Mucosa of gallbladder (tissue), 1 donor: ENCODE measurements at regions not wholly inside any gene's neighbourhood (a gene's known extent, or its start where the extent isn't known, plus 50 kb on each side); places are given as distances from the start of the nearest gene placed in this dataset.
"Not testable (repeated sequence)": the region's sequence is repeated elsewhere in the genome, so short reads cannot be mapped to it uniquely, and the experiment has no call there.

Experiments used
- DNase-seq: peaks from one replicate; pipeline ENCODE4 v3.0.0-alpha.2; 2020; ENCODE audit warnings: low spot score
- donor health status: DM: no; HTN: no; CAD: no.

GRCh38 chr5:5751498-5751897 lies 329.0 kb downstream of the ICE1 start:
- no peak for DNase-seq

GRCh38 chr5:5741418-5741817 lies 318.9 kb downstream of the ICE1 start:
- no peak for DNase-seq

GRCh38 chr5:5739490-5739945 lies 317.0 kb downstream of the ICE1 start:
- DNase-seq = no peak

GRCh38 chr5:5738797-5739489 lies 316.5 kb downstream of the ICE1 start:
- no peak for DNase-seq

GRCh38 chr5:5736007-5736406 lies 313.5 kb downstream of the ICE1 start:
- no peak for DNase-seq

GRCh38 chr5:5733058-5733457 lies 310.6 kb downstream of the ICE1 start:
- DNase-seq = not testable (repeated sequence)

- DNase-seq = no peak
These were observed 303.9 kb downstream of the ICE1 start for GRCh38 chr5:5726401-5726800.

- DNase-seq = no peak
These were observed 299.4 kb downstream of the ICE1 start for GRCh38 chr5:5721881-5722280.

- DNase-seq = no peak
These were observed 296.8 kb downstream of the ICE1 start for GRCh38 chr5:5719292-5719691.

GRCh38 chr5:5716665-5717064 lies 294.2 kb downstream of the ICE1 start:
- DNase-seq = no peak

GRCh38 chr5:5711592-5711991 lies 289.1 kb downstream of the ICE1 start:
- DNase-seq = no peak

GRCh38 chr5:5711112-5711511 lies 288.6 kb downstream of the ICE1 start:
- DNase-seq = no peak

- no peak for DNase-seq
These were observed 288.0 kb downstream of the ICE1 start for GRCh38 chr5:5710471-5710870.

GRCh38 chr5:5708367-5708919 lies 286.0 kb downstream of the ICE1 start:
- no peak for DNase-seq

- DNase-seq = no peak
These were observed 282.5 kb downstream of the ICE1 start for GRCh38 chr5:5705010-5705409.

- no peak for DNase-seq
These were observed 281.9 kb downstream of the ICE1 start for GRCh38 chr5:5704352-5704751.

GRCh38 chr5:5702934-5703333 lies 280.5 kb downstream of the ICE1 start:
- DNase-seq = no peak

GRCh38 chr5:5700549-5700948 lies 278.1 kb downstream of the ICE1 start:
- DNase-seq = no peak

GRCh38 chr5:5699062-5699461 lies 276.6 kb downstream of the ICE1 start:
- DNase-seq = no peak

- no peak for DNase-seq
These were observed 272.8 kb downstream of the ICE1 start for GRCh38 chr5:5695266-5695665.

GRCh38 chr5:5688925-5689310 lies 266.4 kb downstream of the ICE1 start:
- DNase-seq = no peak

GRCh38 chr5:5688194-5688924 lies 265.9 kb downstream of the ICE1 start:
- DNase-seq = no peak

- no peak for DNase-seq
These were observed 264.6 kb downstream of the ICE1 start for GRCh38 chr5:5687113-5687512.
